Large intestine (tissue), 3 donors: ENCODE measurements at regions not wholly inside any gene's neighbourhood (a gene's known extent, or its start where the extent isn't known, plus 50 kb on each side); places are given as distances from the start of the nearest gene placed in this dataset.

Experiments used
- DNase-seq, 2 donors: peaks; one replicate each; pipeline versions ENCODE4 v3.0.0 to v3.0.0-alpha.2; 2013
- H3K27ac ChIP-seq: one replicate; pipeline ENCODE4 v1.5.1; 2013; ENCODE audit warnings: low read length
- H3K27me3 ChIP-seq: 2 replicates; pipeline ENCODE4 v1.6.1; 2013; ENCODE audit warnings: low read length; ENCODE audit not compliant: control insufficient read depth, insufficient read depth
- H3K36me3 ChIP-seq: 2 replicates; pipeline ENCODE4 v1.6.1; 2013; ENCODE audit warnings: low read length; ENCODE audit not compliant: control insufficient read depth, insufficient read depth
- H3K4me1 ChIP-seq: one replicate; pipeline ENCODE4 v1.6.1; 2013; ENCODE audit warnings: low read length; ENCODE audit not compliant: control insufficient read depth, insufficient read depth
- H3K4me3 ChIP-seq: one replicate; pipeline ENCODE4 v1.5.1; 2013; ENCODE audit warnings: low read length
- H3K9me3 ChIP-seq: one replicate; pipeline ENCODE4 v1.6.1; 2013; ENCODE audit warnings: mild to moderate bottlenecking, low read depth, low read length, moderate library complexity; ENCODE audit not compliant: control insufficient read depth
- WGBS: methylation state at CpG from one replicate; pipeline ENCODE4 v1.1.5; 2013; ENCODE audit warnings: low lambda C conversion rate; ENCODE audit not compliant: insufficient coverage; 5-methylcytosine and 5-hydroxymethylcytosine counted together

DNA sequence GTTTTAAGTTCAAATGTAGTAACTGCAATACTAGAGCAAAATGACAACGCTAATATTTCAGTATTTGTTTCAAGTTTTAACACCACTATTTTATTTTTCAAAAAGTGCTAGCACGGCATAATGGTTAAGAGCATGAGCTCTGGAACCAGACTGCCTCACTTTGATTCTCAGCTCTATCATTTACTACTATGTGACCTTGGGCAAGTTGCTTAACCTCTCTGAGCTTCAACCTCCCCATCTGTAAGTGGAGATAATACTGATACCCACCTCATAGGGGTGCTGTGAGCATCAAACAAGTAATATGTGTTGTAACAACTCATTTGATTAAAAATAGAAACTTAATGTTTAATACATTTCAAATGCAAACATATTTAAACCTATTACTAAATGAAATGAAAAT lies 115.4 kb upstream of the NPHP3 start:
- Histone ChIP-seq H3K9me3 (no peaks in the 10 kb centered on the region), H3K27me3 (no peaks in the 10 kb centered on the region), H3K4me3 (no peak overlapping the region), H3K36me3 (no peaks in the 10 kb centered on the region), H3K4me1 (no peaks in the 10 kb centered on the region), H3K27ac (no peak overlapping the region)
- no peak for DNase-seq
- WGBS, result 80% methylated on average over 1 of the region's 2 CpGs

DNA sequence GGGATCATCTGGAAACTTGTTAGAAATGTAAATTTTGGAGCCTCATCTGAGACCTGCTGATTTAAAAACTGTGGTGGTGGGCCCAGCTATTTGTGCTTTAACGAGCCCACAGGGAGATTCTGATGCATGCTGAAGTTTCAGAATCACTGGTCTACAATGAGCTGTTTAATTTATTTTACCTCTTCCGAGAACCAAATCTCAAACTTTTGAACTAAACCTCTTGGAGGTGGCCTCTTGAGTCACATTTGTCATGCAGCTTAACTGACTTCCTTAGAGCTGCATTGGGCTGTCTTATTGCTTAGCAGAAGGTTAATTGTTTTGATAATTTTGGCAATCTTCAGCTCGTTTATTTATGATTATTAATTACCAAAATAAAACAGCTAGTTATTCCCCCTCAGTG lies 112.1 kb upstream of the NPHP3 start:
- no peak overlapping the region for H3K27ac ChIP-seq
- DNase-seq, result no peak
- no peaks in the 10 kb centered on the region for H3K9me3 ChIP-seq
- no peaks in the 10 kb centered on the region for H3K27me3 ChIP-seq
- no peaks in the 10 kb centered on the region for H3K4me1 ChIP-seq
- 64% methylated on average over 2 of the region's 3 CpGs for WGBS
- no peaks in the 10 kb centered on the region for H3K36me3 ChIP-seq
- H3K4me3 ChIP-seq, result no peak overlapping the region

DNA sequence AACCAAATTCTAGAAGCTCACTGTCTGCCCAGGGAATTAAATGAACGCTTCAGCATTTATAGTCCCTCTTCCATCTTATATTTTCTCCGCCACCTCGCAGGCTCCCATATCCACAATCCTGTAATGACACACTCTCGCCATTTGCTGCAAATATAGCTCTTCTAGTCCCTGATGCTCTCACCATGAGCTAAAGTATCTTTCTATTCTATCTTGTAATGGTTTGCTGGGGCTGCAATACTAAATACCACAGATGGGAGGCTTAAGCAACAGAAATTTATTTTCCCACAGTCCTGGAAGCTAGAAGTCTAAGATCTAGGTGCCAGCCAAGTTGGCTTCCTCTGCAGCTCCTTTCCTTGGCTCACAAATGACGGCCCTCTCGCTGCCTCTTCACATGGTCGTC lies 106.9 kb upstream of the NPHP3 start:
- H3K4me1 ChIP-seq, result no peaks in the 10 kb centered on the region
- WGBS, result 100% methylated on average over 2 of the region's 7 CpGs
- H3K27me3 ChIP-seq, result no peaks in the 10 kb centered on the region
- H3K36me3 ChIP-seq, result no peaks in the 10 kb centered on the region
- no peak overlapping the region for H3K27ac ChIP-seq
- H3K9me3 ChIP-seq, result no peaks in the 10 kb centered on the region
- no peak for DNase-seq
- no peak overlapping the region for H3K4me3 ChIP-seq

DNA sequence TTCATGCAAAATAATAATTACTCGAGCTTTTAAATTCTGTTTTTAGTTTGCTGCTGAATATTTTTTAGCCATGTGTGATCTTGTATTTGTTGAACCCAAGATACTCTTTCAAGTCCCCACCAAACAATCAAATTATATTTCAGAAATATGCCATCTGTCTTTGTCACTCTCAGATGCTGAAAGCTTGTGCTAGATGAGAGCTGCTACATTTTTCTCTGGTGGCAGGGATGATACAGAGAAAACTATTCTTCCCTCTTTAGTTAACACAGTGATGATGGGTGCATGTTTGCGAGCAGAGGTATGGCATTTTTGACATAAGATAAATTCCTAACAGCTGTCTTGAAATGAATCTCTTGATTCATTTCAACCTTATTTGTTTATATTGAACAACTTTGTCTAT lies 100.6 kb upstream of the NPHP3 start:
- Histone ChIP-seq H3K36me3 (no peaks in the 10 kb centered on the region), H3K9me3 (no peaks in the 10 kb centered on the region), H3K27ac (no peak overlapping the region), H3K4me3 (no peak overlapping the region), H3K4me1 (no peaks in the 10 kb centered on the region), H3K27me3 (no peaks in the 10 kb centered on the region)
- no peak for DNase-seq
- WGBS, result no CpG with 5 or more reads among the region's 2 CpGs

DNA sequence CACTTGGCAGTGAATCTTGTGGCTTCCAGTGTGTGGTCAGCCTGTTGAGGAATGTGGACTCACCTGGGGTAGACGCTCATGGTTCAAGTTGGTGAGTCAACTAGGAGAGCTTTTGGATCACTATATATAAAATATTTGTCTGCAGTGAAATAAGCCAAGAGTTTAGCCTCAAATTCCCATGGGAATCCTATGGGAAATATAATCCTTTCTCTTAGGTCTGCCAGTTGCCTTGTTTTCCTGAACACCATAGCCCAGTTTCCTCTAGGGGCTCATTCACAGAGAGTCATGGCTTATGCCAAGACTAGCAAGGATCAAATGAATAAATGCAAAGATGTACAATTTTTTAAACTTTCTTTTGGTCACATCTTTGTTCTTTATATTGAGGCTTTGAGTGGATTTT lies 100.1 kb upstream of the NPHP3 start:
- no peak overlapping the region for H3K27ac ChIP-seq
- no peak for DNase-seq
- no CpG with 5 or more reads among the region's 1 CpG for WGBS
- no peaks in the 10 kb centered on the region for H3K9me3 ChIP-seq
- H3K4me1 ChIP-seq, result no peaks in the 10 kb centered on the region
- no peaks in the 10 kb centered on the region for H3K36me3 ChIP-seq
- H3K4me3 ChIP-seq, result no peak overlapping the region
- no peaks in the 10 kb centered on the region for H3K27me3 ChIP-seq

DNA sequence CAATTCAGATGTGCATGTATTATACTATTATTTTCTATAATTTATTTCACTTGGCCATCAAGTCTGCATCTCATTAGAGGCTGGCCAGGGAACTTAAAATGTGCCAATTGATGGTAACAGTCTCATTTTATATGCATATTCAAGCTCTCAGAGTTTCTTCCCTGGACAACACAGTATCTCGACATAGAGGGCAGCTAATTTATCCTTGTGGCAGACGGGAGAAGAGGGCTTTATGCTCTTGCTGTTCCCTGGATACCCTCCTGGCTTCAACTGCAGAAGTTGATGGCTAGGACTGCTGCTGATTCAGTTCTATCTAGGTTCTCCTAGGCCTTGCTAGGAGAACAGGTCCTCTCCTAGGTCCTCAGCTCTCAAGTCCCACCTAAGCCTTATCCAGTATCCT lies 99.1 kb upstream of the NPHP3 start:
- H3K27me3 ChIP-seq, result no peaks in the 10 kb centered on the region
- no peak overlapping the region for H3K4me3 ChIP-seq
- H3K36me3 ChIP-seq, result no peaks in the 10 kb centered on the region
- no peaks in the 10 kb centered on the region for H3K4me1 ChIP-seq
- no CpG with 5 or more reads among the region's 2 CpGs for WGBS
- no peak for DNase-seq
- no peaks in the 10 kb centered on the region for H3K9me3 ChIP-seq
- H3K27ac ChIP-seq, result no peak overlapping the region

DNA sequence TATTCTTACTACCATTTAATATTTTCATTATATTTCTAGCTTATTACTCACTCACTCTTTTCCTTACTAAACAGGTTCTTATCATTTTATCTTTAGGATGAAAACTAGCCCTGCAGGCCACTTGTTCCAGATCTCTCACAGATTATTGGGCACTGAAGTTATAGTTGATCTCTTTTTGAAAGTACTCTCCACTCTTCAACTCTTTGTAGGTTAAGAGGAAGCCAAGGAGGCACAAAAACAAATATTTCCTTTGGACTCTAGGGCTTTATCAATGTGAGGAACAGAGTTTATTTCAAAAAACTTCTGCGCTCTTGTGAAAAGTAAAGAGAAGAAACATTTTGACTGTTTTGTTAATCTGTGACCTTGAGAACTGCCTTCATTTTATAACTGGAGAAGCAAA lies 96.0 kb upstream of the NPHP3 start:
- no peaks in the 10 kb centered on the region for H3K4me1 ChIP-seq
- 33% methylated on average over 1 of the region's 1 CpG for WGBS
- no peak overlapping the region for H3K4me3 ChIP-seq
- DNase-seq, result no peak
- H3K27ac ChIP-seq, result no peak overlapping the region
- no peaks in the 10 kb centered on the region for H3K36me3 ChIP-seq
- H3K9me3 ChIP-seq, result no peaks in the 10 kb centered on the region
- no peaks in the 10 kb centered on the region for H3K27me3 ChIP-seq

DNA sequence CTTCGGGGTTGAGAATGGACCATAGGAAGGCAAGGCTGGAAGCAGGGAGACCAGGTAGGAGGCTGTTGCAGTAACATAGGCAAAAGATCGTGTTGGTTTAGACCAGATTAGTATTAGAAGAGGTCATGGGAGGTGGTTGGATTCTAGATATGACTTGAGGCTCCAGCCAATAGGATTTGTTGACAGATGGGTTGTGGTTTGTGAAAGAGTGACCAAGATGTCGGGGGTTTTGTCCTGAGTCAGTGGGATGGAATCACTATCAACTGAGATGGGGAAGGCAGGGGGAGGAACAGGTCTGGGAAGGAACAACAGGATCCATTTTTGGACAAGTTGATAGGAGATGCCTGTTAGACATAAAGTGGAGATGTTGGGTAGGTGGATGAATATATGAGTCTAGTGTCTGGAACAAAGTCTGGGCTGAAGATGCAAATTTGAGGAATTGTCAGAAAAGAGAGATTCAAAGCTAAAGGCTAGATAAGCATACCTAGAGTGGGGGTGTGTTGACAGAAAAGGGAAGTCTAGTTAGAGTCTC lies 95.5 kb upstream of the NPHP3 start:
- 83% methylated on average over 1 of the region's 3 CpGs for WGBS
- Histone ChIP-seq H3K27me3 (no peaks in the 10 kb centered on the region), H3K9me3 (no peaks in the 10 kb centered on the region), H3K27ac (no peak overlapping the region), H3K36me3 (no peaks in the 10 kb centered on the region), H3K4me3 (no peak overlapping the region), H3K4me1 (no peaks in the 10 kb centered on the region)
- DNase-seq, result no peak

DNA sequence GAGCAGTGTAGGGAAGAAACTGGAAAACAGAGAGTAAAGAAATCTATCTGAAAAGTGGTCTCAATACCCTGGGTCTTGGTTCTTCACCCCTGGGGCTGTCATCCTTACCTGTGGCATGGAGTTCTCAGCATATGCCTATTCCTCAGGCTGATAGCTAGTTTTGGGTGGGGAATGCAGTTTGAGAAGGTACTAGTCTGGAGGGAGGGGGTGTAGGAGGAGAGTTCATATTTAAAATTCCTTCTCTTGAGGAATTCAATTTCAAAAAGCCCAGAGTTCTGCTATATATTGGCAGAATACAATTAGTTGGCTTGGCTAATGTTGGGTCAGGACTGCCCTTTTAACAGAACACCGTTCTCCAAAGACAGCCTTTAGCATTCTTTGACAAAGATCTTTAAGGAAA lies 82.9 kb upstream of the NPHP3 start:
- no peaks in the 10 kb centered on the region for H3K9me3 ChIP-seq
- 50% methylated on average over 1 of the region's 1 CpG for WGBS
- H3K4me1 ChIP-seq, result no peaks in the 10 kb centered on the region
- no peak overlapping the region for H3K27ac ChIP-seq
- H3K27me3 ChIP-seq, result no peaks in the 10 kb centered on the region
- no peak overlapping the region for H3K4me3 ChIP-seq
- DNase-seq, result no peak
- H3K36me3 ChIP-seq, result no peaks in the 10 kb centered on the region

DNA sequence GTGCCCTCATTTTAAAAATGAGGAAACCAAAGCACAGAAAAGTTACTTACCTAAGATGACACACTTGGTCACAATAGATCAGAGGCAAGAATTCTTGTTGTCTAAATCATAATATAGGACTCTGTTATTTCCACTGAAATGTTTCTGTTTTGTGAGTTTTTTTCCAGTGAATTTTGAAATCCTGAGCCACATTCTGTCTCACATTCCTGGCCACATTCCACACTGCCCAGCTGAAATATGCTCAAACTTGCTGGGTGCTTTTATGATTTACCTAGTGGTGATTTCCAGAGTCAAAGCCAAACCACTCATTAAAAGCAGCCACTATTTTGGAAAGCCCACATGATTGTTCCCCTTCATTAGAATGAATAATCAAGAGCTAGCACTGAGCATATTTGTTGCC lies 82.3 kb upstream of the NPHP3 start:
- H3K27ac ChIP-seq, result no peak overlapping the region
- DNase-seq, result no peak
- no peaks in the 10 kb centered on the region for H3K4me1 ChIP-seq
- H3K4me3 ChIP-seq, result no peak overlapping the region
- H3K27me3 ChIP-seq, result no peaks in the 10 kb centered on the region
- H3K36me3 ChIP-seq, result no peaks in the 10 kb centered on the region
- H3K9me3 ChIP-seq, result no peaks in the 10 kb centered on the region

DNA sequence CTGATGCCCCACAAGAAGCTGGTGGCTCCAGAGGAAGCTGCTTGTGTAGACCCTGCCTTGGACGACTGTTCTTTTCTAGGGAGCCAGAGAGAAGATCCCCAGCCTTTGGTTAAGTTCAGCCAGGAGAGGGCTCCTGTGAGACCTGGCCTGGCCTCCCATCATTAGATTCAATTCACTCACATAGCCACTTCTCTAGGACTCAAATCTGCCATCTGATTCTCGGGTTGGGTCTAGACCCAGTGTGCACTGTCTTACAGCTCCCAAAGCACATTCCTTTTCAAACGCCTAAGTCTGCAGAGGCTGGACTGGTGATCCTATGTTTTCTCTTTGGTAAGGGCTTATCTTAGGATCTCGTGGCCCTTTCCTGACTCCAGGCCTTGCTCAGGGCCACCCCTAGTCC lies 81.7 kb upstream of the NPHP3 start:
- DNase-seq, result peak in 1 of 2 donors; percentile 3
- no peak overlapping the region for H3K27ac ChIP-seq
- WGBS, result no CpG with 5 or more reads among the region's 4 CpGs
- no peaks in the 10 kb centered on the region for H3K9me3 ChIP-seq
- no peaks in the 10 kb centered on the region for H3K4me1 ChIP-seq
- H3K27me3 ChIP-seq, result no peaks in the 10 kb centered on the region
- no peaks in the 10 kb centered on the region for H3K36me3 ChIP-seq
- no peak overlapping the region for H3K4me3 ChIP-seq
